PFSK-1 (cell line): ENCODE measurements at regions not wholly inside any gene's neighbourhood (a gene's known extent, or its start where the extent isn't known, plus 50 kb on each side); places are given as distances from the start of the nearest gene placed in this dataset.

Experiments used
- FOXP2 ChIP-seq: optimal IDR thresholded peaks from 2 replicates; pipeline ENCODE3; 2011; ENCODE audit warnings: borderline replicate concordance, control low read depth, inconsistent platforms; ENCODE audit not compliant: insufficient read depth; ENCODE audit errors: extremely low read length, extremely low read depth
- POLR2AphosphoS5 ChIP-seq: IDR thresholded peaks from 2 replicates; pipeline ENCODE4 v1.6.1; 2012; ENCODE audit warnings: low read depth, mild to moderate bottlenecking, control low read depth, low read length, moderate library complexity
- REST ChIP-seq, 2 experiments: IDR thresholded peaks; 2 replicates each; pipeline versions ENCODE4 v1.6.1 to v1.8.0; 2011 to 2012; ENCODE audit warnings: low read depth in 2 of 2, low read length in 2 of 2, control low read depth in 1 of 2, inconsistent platforms in 1 of 2, mild to moderate bottlenecking in 1 of 2, moderate library complexity in 1 of 2; ENCODE audit not compliant: insufficient read depth in 1 of 2
- SIN3A ChIP-seq: IDR thresholded peaks from 2 replicates; pipeline ENCODE4 v1.6.1; 2012; ENCODE audit warnings: mild to moderate bottlenecking, low read length, moderate library complexity, borderline replicate concordance; ENCODE audit not compliant: insufficient read depth
- TAF1 ChIP-seq: IDR thresholded peaks from 2 replicates; pipeline ENCODE4 v1.6.1; 2012; ENCODE audit warnings: low read length, control low read depth, borderline replicate concordance; ENCODE audit not compliant: insufficient read depth

- TF ChIP-seq REST (IDR thresholded peaks at IDR 0.05; ENCODE audit: insufficient read depth in 1 of 2, low read depth in 2 of 2, low read length in 2 of 2) (no peak), SIN3A (no peak), TAF1 (no peak), POLR2AphosphoS5 (no peak), FOXP2 (no peak)
Measured at GRCh38 chr16:13550254-13550653, 369.7 kb upstream of the ERCC4 start.

- no peak for TF ChIP-seq REST (IDR thresholded peaks at IDR 0.05; ENCODE audit: insufficient read depth in 1 of 2, low read depth in 2 of 2, low read length in 2 of 2)
- TF ChIP-seq FOXP2 = no peak
Measured at GRCh38 chr16:13552062-13552959, 367.6 kb upstream of the ERCC4 start.

GRCh38 chr16:13552960-13553257, 367.0 kb upstream of the ERCC4 start:
- no peak for TF ChIP-seq FOXP2
- TF ChIP-seq TAF1 = no peak
- TF ChIP-seq SIN3A = no peak
- TF ChIP-seq REST (IDR thresholded peaks at IDR 0.05; ENCODE audit: insufficient read depth in 1 of 2, low read depth in 2 of 2, low read length in 2 of 2) = no peak
- TF ChIP-seq POLR2AphosphoS5 = no peak

GRCh38 chr16:13553453-13553985, 366.4 kb upstream of the ERCC4 start:
- TF ChIP-seq POLR2AphosphoS5 (no peak), FOXP2 (no peak), REST (IDR thresholded peaks at IDR 0.05; ENCODE audit: insufficient read depth in 1 of 2, low read depth in 2 of 2, low read length in 2 of 2) (no peak), TAF1 (no peak)

GRCh38 chr16:13554005-13554404, 365.9 kb upstream of the ERCC4 start:
- TF ChIP-seq FOXP2 (no peak), TAF1 (no peak), REST (IDR thresholded peaks at IDR 0.05; ENCODE audit: insufficient read depth in 1 of 2, low read depth in 2 of 2, low read length in 2 of 2) (no peak), SIN3A (no peak), POLR2AphosphoS5 (no peak)
